HG03575 (cell line): ENCODE measurements at regions not wholly inside any gene's neighbourhood (a gene's known extent, or its start where the extent isn't known, plus 50 kb on each side); places are given as distances from the start of the nearest gene placed in this dataset.

Source experiments
- ATAC-seq: cut with Tn5 transposase; IDR thresholded peaks from one replicate; pipeline ENCODE4 v1.9.1; 2021; ENCODE audit not compliant: unreplicated experiment, insufficient number of reproducible peaks, low FRiP score; ENCODE audit errors: extremely low read depth

- ATAC-seq, result no peak
Observed at GRCh38 chr13:52975969-52976368, 52.6 kb upstream of the OLFM4 start.

GRCh38 chr13:52975161-52975560 is 53.5 kb upstream of the OLFM4 start:
- ATAC-seq, result no peak

GRCh38 chr13:52974711-52975110 is 53.9 kb upstream of the OLFM4 start:
- ATAC-seq, result no peak

- ATAC-seq, result no peak
Observed at GRCh38 chr13:52969373-52969772, 59.2 kb upstream of the OLFM4 start.

- peak; percentile 86 for ATAC-seq
Observed at GRCh38 chr13:52968074-52968700, 60.4 kb upstream of the OLFM4 start.

GRCh38 chr13:52961987-52962386 is 66.6 kb upstream of the OLFM4 start:
- ATAC-seq, result no peak

GRCh38 chr13:52961256-52961910 is 67.2 kb upstream of the OLFM4 start:
- ATAC-seq, result no peak

- ATAC-seq, result no peak
Observed at GRCh38 chr13:52955472-52955874, 73.1 kb upstream of the OLFM4 start.

GRCh38 chr13:52954838-52955237 is 73.8 kb upstream of the OLFM4 start:
- ATAC-seq, result no peak

GRCh38 chr13:52950436-52950956 is 78.1 kb upstream of the OLFM4 start:
- ATAC-seq, result no peak

- no peak for ATAC-seq
Observed at GRCh38 chr13:52949742-52950141, 78.9 kb upstream of the OLFM4 start.

GRCh38 chr13:52949044-52949443 is 79.6 kb upstream of the OLFM4 start:
- ATAC-seq, result no peak

- no peak for ATAC-seq
Observed at GRCh38 chr13:52947921-52948373, 80.7 kb upstream of the OLFM4 start.

GRCh38 chr13:52945348-52945747 is 83.3 kb upstream of the OLFM4 start:
- no peak for ATAC-seq

GRCh38 chr13:52944697-52945096 is 83.9 kb upstream of the OLFM4 start:
- no peak for ATAC-seq

GRCh38 chr13:52938065-52938464 is 89.6 kb upstream of the PCDH8 start:
- no peak for ATAC-seq

GRCh38 chr13:52936806-52937205 is 88.4 kb upstream of the PCDH8 start:
- no peak for ATAC-seq

- ATAC-seq, result no peak
Observed at GRCh38 chr13:52934258-52934657, 85.8 kb upstream of the PCDH8 start.

- no peak for ATAC-seq
Observed at GRCh38 chr13:52933547-52934210, 85.2 kb upstream of the PCDH8 start.

- no peak for ATAC-seq
Observed at GRCh38 chr13:52933099-52933498, 84.7 kb upstream of the PCDH8 start.
